Caco-2 (cell line): ENCODE measurements at regions not wholly inside any gene's neighbourhood (a gene's known extent, or its start where the extent isn't known, plus 50 kb on each side); places are given as distances from the start of the nearest gene placed in this dataset.
A peak's percentile ranks its signal among the peaks of the same experiment; 100 is the strongest.

Experiments
- BruUV-seq: library from RNA; stranded (reverse); fragments of 400-500 nt; replicated peaks from 2 replicates; lab custom pipeline; 2021; lab: Mats Ljungman, UMichigan
- CTCF ChIA-PET: fragments of 300-600 bp; sonication (Branson Sonifier 250); formaldehyde crosslinking; loops from one replicate; lab custom pipeline; 2022; ENCODE audit warnings: antibody characterized with exemption; lab: Charles Lee
- POLR2A ChIA-PET: fragments of 300-600 bp; sonication (Branson Sonifier 250); formaldehyde crosslinking; loops from one replicate; lab custom pipeline; 2022; ENCODE audit warnings: antibody characterized with exemption; lab: Charles Lee
- DNase-seq, 2 experiments: peaks; one replicate each; pipeline versions ENCODE4 v3.0.0 to v3.0.0-alpha.2; 2020 to 2022
- H3K27me3 ChIP-seq: replicated peaks from 2 replicates; pipeline ENCODE4 v1.6.0; 2011; ENCODE audit warnings: low read length; ENCODE audit not compliant: control insufficient read depth, insufficient read depth
- H3K36me3 ChIP-seq: 2 replicates; pipeline ENCODE4 v1.5.1; 2011; ENCODE audit warnings: low read length; ENCODE audit not compliant: control insufficient read depth, insufficient read depth
- H3K4me1 ChIP-seq: fragments of 250-450 bp; sonication (Bioruptor Pico); 2 replicates; pipeline ENCODE4 v1.5.1; 2020; ENCODE audit warnings: mild to moderate bottlenecking
- H3K4me3 ChIP-seq: 2 replicates; pipeline ENCODE4 v1.5.1; 2011; ENCODE audit warnings: low read depth, mild to moderate bottlenecking, control low read depth, low read length
- H3K9me3 ChIP-seq: fragments of 250-450 bp; sonication (Bioruptor Pico); 2 replicates; pipeline ENCODE4 v1.5.1; 2020; ENCODE audit warnings: mild to moderate bottlenecking, moderate library complexity
- H3K27ac Mint-ChIP-seq: one replicate; pipeline ENCODE4 v1.8.0; 2022; ENCODE audit warnings: mixed read lengths; ENCODE audit not compliant: unreplicated experiment
- H3K27me3 Mint-ChIP-seq: one replicate; pipeline ENCODE4 v1.8.0; 2022; ENCODE audit warnings: mixed read lengths; ENCODE audit not compliant: insufficient read depth, unreplicated experiment
- H3K36me3 Mint-ChIP-seq: one replicate; pipeline ENCODE4 v1.8.0; 2022; ENCODE audit warnings: mild to moderate bottlenecking, mixed read lengths; ENCODE audit not compliant: insufficient read depth, unreplicated experiment
- H3K4me1 Mint-ChIP-seq: one replicate; pipeline ENCODE4 v1.8.0; 2022; ENCODE audit warnings: low read depth, mixed read lengths; ENCODE audit not compliant: unreplicated experiment
- H3K4me3 Mint-ChIP-seq: one replicate; pipeline ENCODE4 v1.8.0; 2022; ENCODE audit warnings: mild to moderate bottlenecking, moderate library complexity, mixed read lengths; ENCODE audit not compliant: unreplicated experiment
- H3K9me3 Mint-ChIP-seq: one replicate; pipeline ENCODE4 v1.8.0; 2022; ENCODE audit warnings: mixed read lengths; ENCODE audit not compliant: unreplicated experiment
- CTCF ChIP-seq, 2 experiments: fragments of 200-600 bp in 1 of 2; IDR thresholded peaks; 1 replicate in 1 of 2; 2 replicates in 1 of 2; pipeline versions ENCODE4 v1.5.1 to v1.8.0; 2011 to 2022; ENCODE audit warnings: antibody characterized with exemption in 1 of 2, control low read depth in 1 of 2, inconsistent platforms in 1 of 2, low read depth in 1 of 2, low read length in 1 of 2, mild to moderate bottlenecking in 1 of 2, moderate library complexity in 1 of 2; ENCODE audit not compliant: insufficient read depth in 1 of 2, severe bottlenecking in 1 of 2, unreplicated experiment in 1 of 2
- intact Hi-C: fragments of 100-400 bp; cut with micrococcal nuclease; formaldehyde crosslinking; loops from one replicate; pipeline ENCODE4 v1.10.0; 2022; ENCODE audit not compliant: unreplicated experiment

GRCh38 chr6:159106627-159107241 is 61.9 kb upstream of the TAGAP start:
- H3K36me3 ChIP-seq: no peaks in the 10 kb centered on the region
- Mint-ChIP-seq H3K36me3 (no peaks in the 10 kb centered on the region), H3K9me3 (no peaks in the 10 kb centered on the region), H3K4me1 (peaks cover 5% of the 10 kb centered on the region), H3K4me3 (no peak overlapping the region), H3K27ac (no peak overlapping the region), H3K27me3 (no peaks in the 10 kb centered on the region)
- no TSS peak for BruUV-seq
- H3K4me1 ChIP-seq: 0 out of 2 replicates have a peak, but pooled peaks cover 4% of the 10 kb centered on the region
- DNase-seq: peak; percentile 74 to 80
- no peaks in the 10 kb centered on the region; the same call in none of the 2 replicates for H3K27me3 ChIP-seq
- intact Hi-C loops: no loop called here
- H3K4me3 ChIP-seq: no peak overlapping the region
- ChIA-PET POLR2A (no interaction called here), CTCF (interaction anchor here (0.6 to 1.4 kb wide), 4 partner anchors 25 to 98 kb away, joined by 3 to 15 read pairs (median 4); no protein-coding TSS in a partner anchor)
- H3K9me3 ChIP-seq: no peaks in the 10 kb centered on the region
- no peak for TF ChIP-seq CTCF (IDR thresholded peaks at IDR 0.05; ENCODE audit: insufficient read depth in 1 of 2, low read depth in 1 of 2, low read length in 1 of 2, severe bottlenecking in 1 of 2, unreplicated experiment in 1 of 2)

- no peaks in the 10 kb centered on the region for H3K9me3 Mint-ChIP-seq
- peaks cover 5% of the 10 kb centered on the region for H3K4me1 Mint-ChIP-seq
- Histone ChIP-seq H3K27me3 (no peaks in the 10 kb centered on the region; the same call in none of the 2 replicates), H3K36me3 (no peaks in the 10 kb centered on the region), H3K4me1 (0 out of 2 replicates have a peak, but pooled peaks cover 4% of the 10 kb centered on the region), H3K9me3 (no peaks in the 10 kb centered on the region), H3K4me3 (no peak overlapping the region)
- DNase-seq: no peak
- H3K27me3 Mint-ChIP-seq: no peaks in the 10 kb centered on the region
- H3K36me3 Mint-ChIP-seq: no peaks in the 10 kb centered on the region
- ChIA-PET CTCF (interaction anchor here (1.7 to 1.8 kb wide), 2 partner anchors 64 to 106 kb away, joined by 5 to 10 read pairs; partner anchors contain the start of gene RSPH3), POLR2A (no interaction called here)
- intact Hi-C loops: no loop called here
- BruUV-seq: no TSS peak
- TF ChIP-seq CTCF (IDR thresholded peaks at IDR 0.05; ENCODE audit: insufficient read depth in 1 of 2, low read depth in 1 of 2, low read length in 1 of 2, severe bottlenecking in 1 of 2, unreplicated experiment in 1 of 2): no peak
- H3K4me3 Mint-ChIP-seq: no peak overlapping the region
- H3K27ac Mint-ChIP-seq: no peak overlapping the region
These were observed 60.9 kb upstream of the TAGAP start for GRCh38 chr6:159105716-159106115.

GRCh38 chr6:159104931-159105330 is 60.1 kb upstream of the TAGAP start:
- no peaks in the 10 kb centered on the region for H3K9me3 ChIP-seq
- CTCF ChIA-PET: interaction anchor here (1.7 to 1.8 kb wide), 2 partner anchors 63 to 105 kb away, joined by 5 to 10 read pairs; partner anchors contain the start of gene RSPH3
- BruUV-seq: no TSS peak
- Mint-ChIP-seq H3K27me3 (no peaks in the 10 kb centered on the region), H3K4me1 (peaks cover 12% of the 10 kb centered on the region), H3K27ac (no peak overlapping the region), H3K36me3 (no peaks in the 10 kb centered on the region), H3K9me3 (no peaks in the 10 kb centered on the region), H3K4me3 (no peak overlapping the region)
- H3K4me1 ChIP-seq: 0 out of 2 replicates have a peak, but pooled peaks cover 4% of the 10 kb centered on the region
- H3K27me3 ChIP-seq: no peaks in the 10 kb centered on the region; the same call in none of the 2 replicates
- H3K4me3 ChIP-seq: no peak overlapping the region
- DNase-seq: no peak
- no peak for TF ChIP-seq CTCF (IDR thresholded peaks at IDR 0.05; ENCODE audit: insufficient read depth in 1 of 2, low read depth in 1 of 2, low read length in 1 of 2, severe bottlenecking in 1 of 2, unreplicated experiment in 1 of 2)
- POLR2A ChIA-PET: no interaction called here
- intact Hi-C loops: loop anchor here (1.0 kb wide), 2 partner anchors 63 to 97 kb away; no protein-coding TSS in a partner anchor
- H3K36me3 ChIP-seq: no peaks in the 10 kb centered on the region
